ENCODE measurements at regions not wholly inside any gene's neighbourhood (a gene's known extent, or its start where the extent isn't known, plus 50 kb on each side); places are given as distances from the start of the nearest gene placed in this dataset.

GRCh38 chr15:85979929-85980328 lies 99.7 kb upstream of the AGBL1 start:
- no peaks in the 10 kb centered on the region for H3K4me1 ChIP-seq (ENCODE audit: control insufficient read depth, insufficient read depth, low read length, unreplicated experiment)
- no peak overlapping the region for H3K4me3 ChIP-seq (ENCODE audit: low read depth, low read length)
- no peaks in the 10 kb centered on the region for H3K36me3 ChIP-seq (ENCODE audit: insufficient read depth, low read length)
- H3K27me3 ChIP-seq (ENCODE audit: insufficient read depth, low read length), result no peaks in the 10 kb centered on the region
- H2AFZ ChIP-seq (ENCODE audit: low read length, unreplicated experiment), result no peak overlapping the region
- H3K79me2 ChIP-seq (ENCODE audit: control insufficient read depth, insufficient read depth, low read length, unreplicated experiment), result no peaks in the 10 kb centered on the region
- H3K27ac ChIP-seq (ENCODE audit: low read depth, low read length), result no peak overlapping the region

- Histone ChIP-seq H2AFZ (ENCODE audit: low read length, unreplicated experiment) (no peak overlapping the region), H3K36me3 (ENCODE audit: insufficient read depth, low read length) (no peaks in the 10 kb centered on the region), H3K27me3 (ENCODE audit: insufficient read depth, low read length) (no peaks in the 10 kb centered on the region), H3K4me3 (ENCODE audit: low read depth, low read length) (no peak overlapping the region), H3K4me1 (ENCODE audit: control insufficient read depth, insufficient read depth, low read length, unreplicated experiment) (no peaks in the 10 kb centered on the region), H3K27ac (ENCODE audit: low read depth, low read length) (no peak overlapping the region), H3K79me2 (ENCODE audit: control insufficient read depth, insufficient read depth, low read length, unreplicated experiment) (no peaks in the 10 kb centered on the region)
These were observed 98.7 kb upstream of the AGBL1 start for GRCh38 chr15:85980946-85981345.

- H3K4me1 ChIP-seq (ENCODE audit: control insufficient read depth, insufficient read depth, low read length, unreplicated experiment), result no peaks in the 10 kb centered on the region
- H2AFZ ChIP-seq (ENCODE audit: low read length, unreplicated experiment), result no peak overlapping the region
- no peak overlapping the region for H3K27ac ChIP-seq (ENCODE audit: low read depth, low read length)
- no peak overlapping the region for H3K4me3 ChIP-seq (ENCODE audit: low read depth, low read length)
- no peaks in the 10 kb centered on the region for H3K79me2 ChIP-seq (ENCODE audit: control insufficient read depth, insufficient read depth, low read length, unreplicated experiment)
- H3K27me3 ChIP-seq (ENCODE audit: insufficient read depth, low read length), result no peaks in the 10 kb centered on the region
- no peaks in the 10 kb centered on the region for H3K36me3 ChIP-seq (ENCODE audit: insufficient read depth, low read length)
These were observed 95.4 kb upstream of the AGBL1 start for GRCh38 chr15:85984241-85984640.

GRCh38 chr15:85986116-85986515 lies 93.6 kb upstream of the AGBL1 start:
- Histone ChIP-seq H3K4me3 (ENCODE audit: low read depth, low read length) (no peak overlapping the region), H3K4me1 (ENCODE audit: control insufficient read depth, insufficient read depth, low read length, unreplicated experiment) (no peaks in the 10 kb centered on the region), H3K27me3 (ENCODE audit: insufficient read depth, low read length) (no peaks in the 10 kb centered on the region), H3K27ac (ENCODE audit: low read depth, low read length) (no peak overlapping the region), H3K79me2 (ENCODE audit: control insufficient read depth, insufficient read depth, low read length, unreplicated experiment) (no peaks in the 10 kb centered on the region), H2AFZ (ENCODE audit: low read length, unreplicated experiment) (no peak overlapping the region), H3K36me3 (ENCODE audit: insufficient read depth, low read length) (no peaks in the 10 kb centered on the region)

GRCh38 chr15:85986741-85987140 lies 92.9 kb upstream of the AGBL1 start:
- Histone ChIP-seq H3K27me3 (ENCODE audit: insufficient read depth, low read length) (no peaks in the 10 kb centered on the region), H2AFZ (ENCODE audit: low read length, unreplicated experiment) (no peak overlapping the region), H3K79me2 (ENCODE audit: control insufficient read depth, insufficient read depth, low read length, unreplicated experiment) (no peaks in the 10 kb centered on the region), H3K36me3 (ENCODE audit: insufficient read depth, low read length) (no peaks in the 10 kb centered on the region), H3K4me3 (ENCODE audit: low read depth, low read length) (no peak overlapping the region), H3K27ac (ENCODE audit: low read depth, low read length) (no peak overlapping the region), H3K4me1 (ENCODE audit: control insufficient read depth, insufficient read depth, low read length, unreplicated experiment) (no peaks in the 10 kb centered on the region)

DNA sequence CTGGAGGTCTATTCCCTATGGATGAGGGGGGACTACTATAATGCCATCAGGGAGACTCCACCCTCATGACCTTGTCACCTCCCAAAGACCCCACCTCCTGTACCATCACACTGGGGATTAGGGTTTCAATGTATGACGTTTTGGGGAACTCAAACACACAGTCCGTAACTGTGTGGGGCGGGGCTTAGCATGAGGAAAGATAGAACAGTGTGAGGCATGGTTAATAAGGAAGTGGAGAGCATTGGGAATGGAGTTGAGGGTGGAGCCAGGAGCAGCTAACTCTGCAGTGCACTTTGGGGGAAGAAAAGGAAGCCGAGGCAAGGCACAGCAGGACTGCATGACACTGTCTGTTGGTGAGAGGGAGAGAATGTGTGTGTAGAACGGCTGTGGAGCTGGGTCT lies 90.9 kb upstream of the AGBL1 start:
- Histone ChIP-seq H3K27ac (ENCODE audit: low read depth, low read length) (no peak overlapping the region), H3K4me1 (ENCODE audit: control insufficient read depth, insufficient read depth, low read length, unreplicated experiment) (no peaks in the 10 kb centered on the region), H3K4me3 (ENCODE audit: low read depth, low read length) (no peak overlapping the region), H3K27me3 (ENCODE audit: insufficient read depth, low read length) (no peaks in the 10 kb centered on the region), H3K36me3 (ENCODE audit: insufficient read depth, low read length) (no peaks in the 10 kb centered on the region), H2AFZ (ENCODE audit: low read length, unreplicated experiment) (no peak overlapping the region), H3K79me2 (ENCODE audit: control insufficient read depth, insufficient read depth, low read length, unreplicated experiment) (no peaks in the 10 kb centered on the region)

DNA sequence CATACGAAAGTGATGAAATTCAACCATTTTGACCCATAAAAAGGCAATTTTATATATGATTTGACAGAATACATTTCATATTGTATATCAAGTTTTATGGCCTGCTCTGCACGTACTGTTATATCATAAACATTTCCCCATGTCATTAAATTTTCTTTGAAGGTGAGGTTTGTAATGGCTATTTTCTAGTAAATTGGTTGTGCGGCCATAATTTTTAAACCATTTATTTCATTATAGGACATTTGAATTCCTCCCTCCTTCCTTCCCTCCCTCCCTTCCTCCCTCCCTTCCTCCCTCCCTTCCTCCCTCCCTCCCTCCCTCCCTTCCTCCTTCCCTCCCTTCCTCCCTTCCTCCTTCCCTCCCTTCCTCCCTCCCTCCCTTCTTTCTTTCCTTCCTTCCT lies 87.4 kb upstream of the AGBL1 start:
- H3K36me3 ChIP-seq (ENCODE audit: insufficient read depth, low read length), result no peaks in the 10 kb centered on the region
- H3K79me2 ChIP-seq (ENCODE audit: control insufficient read depth, insufficient read depth, low read length, unreplicated experiment), result no peaks in the 10 kb centered on the region
- no peaks in the 10 kb centered on the region for H3K4me1 ChIP-seq (ENCODE audit: control insufficient read depth, insufficient read depth, low read length, unreplicated experiment)
- H3K4me3 ChIP-seq (ENCODE audit: low read depth, low read length), result no peak overlapping the region
- no peaks in the 10 kb centered on the region for H3K27me3 ChIP-seq (ENCODE audit: insufficient read depth, low read length)
- no peak overlapping the region for H2AFZ ChIP-seq (ENCODE audit: low read length, unreplicated experiment)
- H3K27ac ChIP-seq (ENCODE audit: low read depth, low read length), result no peak overlapping the region

DNA sequence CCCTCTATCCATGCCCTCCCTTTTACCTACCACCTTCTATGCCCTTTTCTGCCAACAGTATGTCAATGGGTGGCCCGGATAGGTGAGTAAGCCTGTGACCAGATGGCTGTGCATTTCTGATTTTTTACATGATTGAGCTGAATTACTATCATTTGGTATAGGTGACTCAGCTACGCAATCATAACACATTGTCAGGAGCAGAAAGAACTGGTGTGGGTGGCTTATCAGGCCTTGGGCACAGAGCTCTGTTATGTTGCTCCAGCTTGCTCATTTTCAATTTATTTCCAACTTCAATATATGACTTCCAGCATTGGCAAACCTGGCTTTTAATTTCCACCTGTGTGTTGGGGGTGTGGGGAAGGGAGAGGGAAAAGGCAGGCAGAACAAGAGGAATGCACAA lies 86.6 kb upstream of the AGBL1 start:
- no peak overlapping the region for H3K27ac ChIP-seq (ENCODE audit: low read depth, low read length)
- H3K79me2 ChIP-seq (ENCODE audit: control insufficient read depth, insufficient read depth, low read length, unreplicated experiment), result no peaks in the 10 kb centered on the region
- H3K36me3 ChIP-seq (ENCODE audit: insufficient read depth, low read length), result no peaks in the 10 kb centered on the region
- no peak overlapping the region for H2AFZ ChIP-seq (ENCODE audit: low read length, unreplicated experiment)
- no peaks in the 10 kb centered on the region for H3K27me3 ChIP-seq (ENCODE audit: insufficient read depth, low read length)
- no peak overlapping the region for H3K4me3 ChIP-seq (ENCODE audit: low read depth, low read length)
- H3K4me1 ChIP-seq (ENCODE audit: control insufficient read depth, insufficient read depth, low read length, unreplicated experiment), result no peaks in the 10 kb centered on the region

GRCh38 chr15:85997618-85998017 lies 82.1 kb upstream of the AGBL1 start:
- no peak overlapping the region for H2AFZ ChIP-seq (ENCODE audit: low read length, unreplicated experiment)
- no peak overlapping the region for H3K4me3 ChIP-seq (ENCODE audit: low read depth, low read length)
- no peaks in the 10 kb centered on the region for H3K36me3 ChIP-seq (ENCODE audit: insufficient read depth, low read length)
- H3K79me2 ChIP-seq (ENCODE audit: control insufficient read depth, insufficient read depth, low read length, unreplicated experiment), result no peaks in the 10 kb centered on the region
- no peak overlapping the region for H3K27ac ChIP-seq (ENCODE audit: low read depth, low read length)
- H3K27me3 ChIP-seq (ENCODE audit: insufficient read depth, low read length), result no peaks in the 10 kb centered on the region
- no peaks in the 10 kb centered on the region for H3K4me1 ChIP-seq (ENCODE audit: control insufficient read depth, insufficient read depth, low read length, unreplicated experiment)

DNA sequence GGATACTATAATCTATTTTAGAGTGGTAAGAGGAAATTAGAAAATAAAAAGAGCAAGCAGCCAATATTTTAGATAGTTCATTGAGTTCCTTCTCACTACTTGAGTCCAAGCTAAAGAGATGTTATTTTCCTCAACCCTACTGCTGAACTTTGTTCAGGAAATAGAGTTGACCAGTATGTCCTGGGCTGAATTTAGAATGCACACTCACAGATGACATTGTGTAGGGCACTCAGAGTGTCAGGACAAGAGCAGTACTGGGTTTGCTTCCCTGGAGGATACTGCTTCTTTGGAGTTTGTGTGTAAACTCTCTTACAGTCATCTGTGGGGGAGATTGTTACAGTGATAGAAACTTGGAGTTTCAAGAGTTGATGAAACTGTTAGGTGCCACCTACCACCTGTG lies 80.0 kb upstream of the AGBL1 start:
- Histone ChIP-seq H2AFZ (ENCODE audit: low read length, unreplicated experiment) (no peak overlapping the region), H3K4me3 (ENCODE audit: low read depth, low read length) (no peak overlapping the region), H3K79me2 (ENCODE audit: control insufficient read depth, insufficient read depth, low read length, unreplicated experiment) (no peaks in the 10 kb centered on the region), H3K4me1 (ENCODE audit: control insufficient read depth, insufficient read depth, low read length, unreplicated experiment) (no peaks in the 10 kb centered on the region), H3K27me3 (ENCODE audit: insufficient read depth, low read length) (no peaks in the 10 kb centered on the region), H3K27ac (ENCODE audit: low read depth, low read length) (no peak overlapping the region), H3K36me3 (ENCODE audit: insufficient read depth, low read length) (no peaks in the 10 kb centered on the region)

DNA sequence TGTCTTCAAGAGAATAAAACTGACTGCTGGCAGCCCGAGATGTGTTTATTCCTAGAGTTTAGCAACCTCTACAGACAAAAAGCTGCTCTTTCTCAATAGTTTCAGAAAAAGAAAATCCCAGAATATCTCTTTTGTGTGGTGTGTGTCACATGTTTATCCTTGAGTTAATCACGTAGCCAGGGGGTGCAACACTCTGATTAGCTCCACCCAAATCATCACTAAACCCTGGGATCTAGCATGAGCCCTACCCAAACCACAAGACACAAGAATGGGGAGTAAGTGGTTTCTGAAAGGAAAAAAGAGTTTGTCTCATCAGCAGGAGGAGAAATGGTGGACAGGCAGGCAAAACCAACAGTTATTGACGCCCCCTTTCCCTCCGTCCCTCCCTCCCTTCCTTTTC lies 78.5 kb upstream of the AGBL1 start:
- H3K4me1 ChIP-seq (ENCODE audit: control insufficient read depth, insufficient read depth, low read length, unreplicated experiment), result no peaks in the 10 kb centered on the region
- H3K27ac ChIP-seq (ENCODE audit: low read depth, low read length), result no peak overlapping the region
- H3K27me3 ChIP-seq (ENCODE audit: insufficient read depth, low read length), result no peaks in the 10 kb centered on the region
- no peak overlapping the region for H3K4me3 ChIP-seq (ENCODE audit: low read depth, low read length)
- H2AFZ ChIP-seq (ENCODE audit: low read length, unreplicated experiment), result no peak overlapping the region
- no peaks in the 10 kb centered on the region for H3K79me2 ChIP-seq (ENCODE audit: control insufficient read depth, insufficient read depth, low read length, unreplicated experiment)
- H3K36me3 ChIP-seq (ENCODE audit: insufficient read depth, low read length), result no peaks in the 10 kb centered on the region

DNA sequence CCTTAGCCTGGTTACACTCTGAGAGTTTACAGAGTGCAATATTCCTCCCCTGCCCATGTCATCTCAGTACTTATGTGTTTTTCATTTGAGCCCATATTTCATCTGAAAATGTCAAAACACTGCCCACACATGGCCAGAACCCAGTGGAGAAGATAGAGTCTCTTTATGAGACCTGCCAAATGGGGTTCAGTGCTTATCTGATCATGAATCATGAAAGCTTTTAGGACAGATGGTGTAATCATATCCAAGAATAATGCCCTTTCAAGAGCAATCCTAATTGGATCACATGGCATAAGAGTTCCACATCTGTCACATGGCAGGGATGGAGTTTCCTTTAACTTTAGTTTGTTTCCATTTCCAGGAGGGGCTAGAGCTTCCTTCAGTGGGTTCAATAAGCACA lies 77.2 kb upstream of the AGBL1 start:
- Histone ChIP-seq H3K36me3 (ENCODE audit: insufficient read depth, low read length) (no peaks in the 10 kb centered on the region), H3K79me2 (ENCODE audit: control insufficient read depth, insufficient read depth, low read length, unreplicated experiment) (no peaks in the 10 kb centered on the region), H2AFZ (ENCODE audit: low read length, unreplicated experiment) (no peak overlapping the region), H3K4me1 (ENCODE audit: control insufficient read depth, insufficient read depth, low read length, unreplicated experiment) (no peaks in the 10 kb centered on the region), H3K27me3 (ENCODE audit: insufficient read depth, low read length) (no peaks in the 10 kb centered on the region), H3K27ac (ENCODE audit: low read depth, low read length) (no peak overlapping the region), H3K4me3 (ENCODE audit: low read depth, low read length) (no peak overlapping the region)
